ENCODE measurements at regions not wholly inside any gene's neighbourhood (a gene's known extent, or its start where the extent isn't known, plus 50 kb on each side); places are given as distances from the start of the nearest gene placed in this dataset.

DNA sequence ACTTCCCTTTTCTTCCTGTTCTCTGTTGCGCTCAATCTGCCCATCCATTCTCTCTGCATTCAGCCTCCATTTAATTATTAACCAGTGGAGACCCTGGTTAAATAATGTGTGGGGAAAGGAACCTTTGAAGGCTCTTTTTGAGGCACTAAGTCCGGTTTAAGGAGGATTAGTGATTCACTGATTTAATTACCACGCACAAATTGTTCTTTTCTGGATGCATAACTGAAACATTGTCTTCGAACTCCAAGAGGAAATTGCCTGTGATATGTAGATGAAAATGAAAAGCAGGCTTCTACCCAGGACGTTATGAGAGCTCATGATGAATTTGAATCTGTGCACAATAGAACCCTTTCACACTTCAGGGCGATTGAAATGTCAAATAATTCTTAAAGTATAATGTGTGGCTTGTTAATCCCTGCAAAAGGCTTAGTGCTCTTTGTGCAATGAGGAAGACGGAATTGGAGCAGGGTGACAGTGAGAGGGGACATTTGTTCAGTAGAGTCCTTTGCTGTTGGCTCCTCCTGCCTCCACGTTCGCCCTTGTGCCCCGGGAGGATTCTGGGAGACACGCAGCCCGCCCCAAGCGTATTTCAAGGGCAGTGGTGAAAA lies 51.1 kb upstream of the ZNF236 start:
- no peaks in the 10 kb centered on the region for H3K4me1 ChIP-seq (ENCODE audit: control insufficient read depth, insufficient read depth, low read length)
- H3K27me3 ChIP-seq (ENCODE audit: control insufficient read depth, insufficient read depth, low read length), result no peaks in the 10 kb centered on the region
- H3K36me3 ChIP-seq (ENCODE audit: control insufficient read depth, insufficient read depth, low read length), result no peaks in the 10 kb centered on the region
- H3K4me3 ChIP-seq (ENCODE audit: low read depth, low read length), result no peak overlapping the region
- 0 out of 2 replicates have a peak, but pooled peaks cover 2% of the 10 kb centered on the region for H3K9me3 ChIP-seq (ENCODE audit: control insufficient read depth, insufficient read depth, low read depth, low read length)
- no peak overlapping the region for H3K27ac ChIP-seq (ENCODE audit: low read depth, low read length)
- no peak overlapping the region for H3K9ac ChIP-seq (ENCODE audit: low read length)

DNA sequence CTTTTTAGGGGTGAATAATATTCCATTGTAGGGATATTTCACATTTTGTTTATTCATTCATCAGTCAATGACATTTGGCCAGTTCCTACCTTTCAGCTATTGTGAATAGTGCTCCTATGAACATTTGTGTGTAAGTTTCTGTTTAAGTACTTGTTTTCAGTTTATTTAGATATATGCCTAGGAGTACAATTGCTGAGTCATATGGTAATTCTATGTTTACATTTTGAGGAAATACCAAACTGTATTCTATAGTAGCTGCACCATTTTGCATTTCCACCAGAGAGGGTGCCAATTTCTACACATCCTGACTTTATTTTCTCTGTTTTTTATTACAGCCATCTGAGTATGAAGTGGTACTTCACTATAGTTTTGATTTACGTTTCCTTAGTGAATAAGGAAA lies 54.4 kb upstream of the ZNF236 start:
- Histone ChIP-seq H3K9ac (ENCODE audit: low read length) (no peak overlapping the region), H3K9me3 (ENCODE audit: control insufficient read depth, insufficient read depth, low read depth, low read length) (0 out of 2 replicates have a peak, but pooled peaks cover 2% of the 10 kb centered on the region), H3K4me3 (ENCODE audit: low read depth, low read length) (no peak overlapping the region), H3K27me3 (ENCODE audit: control insufficient read depth, insufficient read depth, low read length) (no peaks in the 10 kb centered on the region), H3K4me1 (ENCODE audit: control insufficient read depth, insufficient read depth, low read length) (no peaks in the 10 kb centered on the region), H3K36me3 (ENCODE audit: control insufficient read depth, insufficient read depth, low read length) (no peaks in the 10 kb centered on the region), H3K27ac (ENCODE audit: low read depth, low read length) (no peak overlapping the region)

GRCh38 chr18:76766429-76766828 lies 55.9 kb upstream of the ZNF236 start:
- no peaks in the 10 kb centered on the region for H3K4me1 ChIP-seq (ENCODE audit: control insufficient read depth, insufficient read depth, low read length)
- no peaks in the 10 kb centered on the region for H3K27me3 ChIP-seq (ENCODE audit: control insufficient read depth, insufficient read depth, low read length)
- H3K4me3 ChIP-seq (ENCODE audit: low read depth, low read length), result no peak overlapping the region
- H3K9me3 ChIP-seq (ENCODE audit: control insufficient read depth, insufficient read depth, low read depth, low read length), result 0 out of 2 replicates have a peak, but pooled peaks cover 2% of the 10 kb centered on the region
- H3K27ac ChIP-seq (ENCODE audit: low read depth, low read length), result no peak overlapping the region
- H3K9ac ChIP-seq (ENCODE audit: low read length), result no peak overlapping the region
- no peaks in the 10 kb centered on the region for H3K36me3 ChIP-seq (ENCODE audit: control insufficient read depth, insufficient read depth, low read length)

DNA sequence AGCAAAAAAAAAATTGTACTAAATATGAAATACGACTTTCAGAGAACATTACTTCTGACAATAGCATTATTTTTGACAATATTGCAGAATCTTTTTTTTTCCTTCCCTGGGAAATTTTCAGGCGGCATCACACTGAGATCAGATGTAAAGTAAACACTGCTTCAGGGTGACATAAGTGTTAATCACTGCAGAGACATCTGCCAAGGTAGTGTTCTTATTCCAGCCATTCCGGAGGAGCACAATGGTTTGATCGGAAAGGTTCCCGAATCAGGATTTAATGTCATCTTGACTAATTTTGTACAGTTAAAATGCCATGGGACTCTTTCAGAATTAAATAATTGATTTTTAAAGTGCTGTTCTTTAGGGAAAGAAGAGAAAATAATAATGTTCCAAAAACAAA lies 56.7 kb upstream of the ZNF236 start:
- no peaks in the 10 kb centered on the region for H3K27me3 ChIP-seq (ENCODE audit: control insufficient read depth, insufficient read depth, low read length)
- no peak overlapping the region for H3K27ac ChIP-seq (ENCODE audit: low read depth, low read length)
- H3K4me1 ChIP-seq (ENCODE audit: control insufficient read depth, insufficient read depth, low read length), result no peaks in the 10 kb centered on the region
- no peaks in the 10 kb centered on the region for H3K36me3 ChIP-seq (ENCODE audit: control insufficient read depth, insufficient read depth, low read length)
- H3K4me3 ChIP-seq (ENCODE audit: low read depth, low read length), result no peak overlapping the region
- no peak overlapping the region for H3K9ac ChIP-seq (ENCODE audit: low read length)
- 0 out of 2 replicates have a peak, but pooled peaks cover 2% of the 10 kb centered on the region for H3K9me3 ChIP-seq (ENCODE audit: control insufficient read depth, insufficient read depth, low read depth, low read length)

GRCh38 chr18:76764291-76764901 lies 58.0 kb upstream of the ZNF236 start:
- no peaks in the 10 kb centered on the region for H3K36me3 ChIP-seq (ENCODE audit: control insufficient read depth, insufficient read depth, low read length)
- H3K9ac ChIP-seq (ENCODE audit: low read length), result no peak overlapping the region
- H3K27ac ChIP-seq (ENCODE audit: low read depth, low read length), result no peak overlapping the region
- no peaks in the 10 kb centered on the region for H3K4me1 ChIP-seq (ENCODE audit: control insufficient read depth, insufficient read depth, low read length)
- 0 out of 2 replicates have a peak, but pooled peaks cover 2% of the 10 kb centered on the region for H3K9me3 ChIP-seq (ENCODE audit: control insufficient read depth, insufficient read depth, low read depth, low read length)
- H3K4me3 ChIP-seq (ENCODE audit: low read depth, low read length), result no peak overlapping the region
- no peaks in the 10 kb centered on the region for H3K27me3 ChIP-seq (ENCODE audit: control insufficient read depth, insufficient read depth, low read length)

DNA sequence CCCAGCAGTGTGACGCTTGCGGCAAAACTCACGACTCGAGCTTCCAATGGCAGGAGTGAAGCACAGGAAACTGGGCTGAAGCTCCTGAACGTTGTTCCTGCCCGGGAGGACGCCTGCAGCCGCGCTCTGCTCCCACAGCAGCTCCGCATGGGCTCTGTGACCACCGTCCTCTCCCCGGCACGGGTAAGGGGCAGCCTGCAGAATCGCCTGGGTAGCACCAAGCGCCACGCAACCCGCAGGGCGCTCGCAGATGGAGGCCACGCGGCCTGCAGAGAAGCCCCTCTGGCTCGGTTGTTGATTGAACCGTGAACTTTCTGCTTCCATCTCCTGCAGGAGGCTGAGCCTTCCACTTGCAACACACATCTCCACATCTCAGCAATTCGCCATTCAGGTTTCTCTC lies 63.3 kb upstream of the ZNF236 start:
- no peaks in the 10 kb centered on the region for H3K27me3 ChIP-seq (ENCODE audit: control insufficient read depth, insufficient read depth, low read length)
- 0 out of 2 replicates have a peak, but pooled peaks cover 4% of the 10 kb centered on the region for H3K9me3 ChIP-seq (ENCODE audit: control insufficient read depth, insufficient read depth, low read depth, low read length)
- no peaks in the 10 kb centered on the region for H3K36me3 ChIP-seq (ENCODE audit: control insufficient read depth, insufficient read depth, low read length)
- no peaks in the 10 kb centered on the region for H3K4me1 ChIP-seq (ENCODE audit: control insufficient read depth, insufficient read depth, low read length)
- no peak overlapping the region for H3K4me3 ChIP-seq (ENCODE audit: low read depth, low read length)
- no peak overlapping the region for H3K9ac ChIP-seq (ENCODE audit: low read length)
- no peak overlapping the region for H3K27ac ChIP-seq (ENCODE audit: low read depth, low read length)

- Histone ChIP-seq H3K4me1 (ENCODE audit: control insufficient read depth, insufficient read depth, low read length) (no peaks in the 10 kb centered on the region), H3K4me3 (ENCODE audit: low read depth, low read length) (no peak overlapping the region), H3K9me3 (ENCODE audit: control insufficient read depth, insufficient read depth, low read depth, low read length) (0 out of 2 replicates have a peak, but pooled peaks cover 6% of the 10 kb centered on the region), H3K27ac (ENCODE audit: low read depth, low read length) (no peak overlapping the region), H3K9ac (ENCODE audit: low read length) (no peak overlapping the region), H3K36me3 (ENCODE audit: control insufficient read depth, insufficient read depth, low read length) (no peaks in the 10 kb centered on the region), H3K27me3 (ENCODE audit: control insufficient read depth, insufficient read depth, low read length) (no peaks in the 10 kb centered on the region)
These were observed 64.4 kb upstream of the ZNF236 start for GRCh38 chr18:76757925-76758324.

DNA sequence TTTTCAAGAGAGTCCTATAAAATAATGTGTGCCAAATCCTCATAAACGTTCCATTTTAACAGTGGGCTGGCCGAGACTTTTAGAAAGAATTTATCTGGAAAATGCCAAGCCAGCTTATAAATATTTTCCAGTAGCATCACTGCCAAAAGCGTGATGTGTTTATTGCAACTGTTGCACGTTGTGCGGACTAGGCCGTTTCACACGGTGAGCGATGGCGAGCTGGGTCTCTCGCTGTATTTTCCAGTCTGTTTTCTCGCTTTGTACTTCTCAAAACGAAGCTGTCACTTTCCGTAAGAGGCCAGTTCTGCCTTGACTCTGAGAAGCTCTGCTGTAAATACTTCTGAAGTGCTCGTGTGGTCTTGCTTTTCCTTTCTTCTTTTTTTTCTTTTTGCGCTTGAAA lies 65.0 kb upstream of the ZNF236 start:
- no peak overlapping the region for H3K27ac ChIP-seq (ENCODE audit: low read depth, low read length)
- no peaks in the 10 kb centered on the region for H3K4me1 ChIP-seq (ENCODE audit: control insufficient read depth, insufficient read depth, low read length)
- no peaks in the 10 kb centered on the region for H3K27me3 ChIP-seq (ENCODE audit: control insufficient read depth, insufficient read depth, low read length)

DNA sequence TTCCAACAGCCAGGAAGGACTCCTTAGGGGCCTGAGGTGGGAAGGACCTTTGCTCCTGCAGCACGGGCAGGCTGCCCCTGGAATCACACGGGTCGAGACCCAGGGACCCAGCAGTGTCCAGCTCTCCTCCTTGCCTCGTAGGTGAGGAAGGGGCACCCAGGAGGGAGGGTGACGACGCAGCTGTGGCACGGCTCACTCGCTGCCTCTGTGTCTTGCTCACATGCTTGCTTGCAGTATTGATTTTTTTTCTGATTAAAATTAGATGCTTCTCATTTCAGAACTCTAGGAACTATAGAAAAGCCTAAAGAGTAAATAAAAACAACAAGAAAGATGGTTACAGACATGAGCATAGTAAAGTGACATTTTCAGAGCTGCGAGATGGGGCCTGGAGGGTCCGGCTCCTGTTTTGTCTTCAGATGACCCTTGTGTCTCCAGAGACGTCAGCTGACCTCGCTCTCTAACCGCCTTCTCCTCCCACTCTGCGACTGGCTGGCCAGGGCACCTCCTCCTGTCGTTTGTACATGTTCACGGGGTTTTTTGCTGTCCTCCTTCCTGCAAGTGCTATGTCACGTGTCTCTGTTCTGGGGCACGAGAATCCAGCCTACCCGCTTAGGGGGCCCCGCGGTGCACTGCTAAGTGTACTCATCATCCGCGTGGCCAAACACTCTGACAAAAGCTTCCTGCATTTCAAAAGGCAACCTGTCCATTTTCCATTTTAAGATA lies 65.7 kb upstream of the ZNF236 start:
- Histone ChIP-seq H3K4me3 (ENCODE audit: low read depth, low read length) (no peak overlapping the region), H3K27me3 (ENCODE audit: control insufficient read depth, insufficient read depth, low read length) (no peaks in the 10 kb centered on the region), H3K4me1 (ENCODE audit: control insufficient read depth, insufficient read depth, low read length) (no peaks in the 10 kb centered on the region), H3K36me3 (ENCODE audit: control insufficient read depth, insufficient read depth, low read length) (no peaks in the 10 kb centered on the region), H3K9ac (ENCODE audit: low read length) (no peak overlapping the region), H3K9me3 (ENCODE audit: control insufficient read depth, insufficient read depth, low read depth, low read length) (0 out of 2 replicates have a peak, but pooled peaks cover 6% of the 10 kb centered on the region), H3K27ac (ENCODE audit: low read depth, low read length) (no peak overlapping the region)

More for the DNA sequence above, 65.0 kb upstream of the ZNF236 start:
- Histone ChIP-seq H3K9me3 (ENCODE audit: control insufficient read depth, insufficient read depth, low read depth, low read length) (0 out of 2 replicates have a peak, but pooled peaks cover 6% of the 10 kb centered on the region), H3K9ac (ENCODE audit: low read length) (no peak overlapping the region), H3K4me3 (ENCODE audit: low read depth, low read length) (no peak overlapping the region), H3K36me3 (ENCODE audit: control insufficient read depth, insufficient read depth, low read length) (no peaks in the 10 kb centered on the region)

- H3K27me3 ChIP-seq (ENCODE audit: control insufficient read depth, insufficient read depth, low read length), result no peaks in the 10 kb centered on the region
- H3K9ac ChIP-seq (ENCODE audit: low read length), result no peak overlapping the region
- no peak overlapping the region for H3K4me3 ChIP-seq (ENCODE audit: low read depth, low read length)
- H3K27ac ChIP-seq (ENCODE audit: low read depth, low read length), result no peak overlapping the region
- H3K4me1 ChIP-seq (ENCODE audit: control insufficient read depth, insufficient read depth, low read length), result no peaks in the 10 kb centered on the region
- H3K36me3 ChIP-seq (ENCODE audit: control insufficient read depth, insufficient read depth, low read length), result no peaks in the 10 kb centered on the region
- peaks cover 22% of the 10 kb centered on the region for H3K9me3 ChIP-seq (ENCODE audit: control insufficient read depth, insufficient read depth, low read depth, low read length)
These were observed 68.0 kb upstream of the ZNF236 start for GRCh38 chr18:76754351-76754750.

DNA sequence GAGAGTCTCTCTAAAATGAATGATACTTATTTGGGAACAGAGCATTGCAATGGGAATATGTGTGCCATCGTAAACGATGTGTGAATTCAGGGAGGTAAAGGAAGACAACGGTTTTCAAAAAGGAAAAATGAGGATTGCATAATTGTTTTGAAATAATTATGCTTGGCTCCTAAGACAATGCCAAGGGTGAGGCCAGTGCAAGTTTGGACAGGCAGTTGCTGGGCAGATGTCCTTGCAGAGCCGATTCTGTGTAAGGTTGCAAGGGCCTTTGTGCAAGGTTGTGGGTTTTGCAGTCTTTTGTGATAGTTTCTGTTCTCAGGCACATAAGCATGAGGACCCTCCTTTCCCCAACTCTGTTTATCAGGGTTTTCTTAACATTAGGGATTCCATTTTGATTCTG lies 70.0 kb upstream of the ZNF236 start:
- no peaks in the 10 kb centered on the region for H3K4me1 ChIP-seq (ENCODE audit: control insufficient read depth, insufficient read depth, low read length)
- no peaks in the 10 kb centered on the region for H3K27me3 ChIP-seq (ENCODE audit: control insufficient read depth, insufficient read depth, low read length)
- H3K36me3 ChIP-seq (ENCODE audit: control insufficient read depth, insufficient read depth, low read length), result no peaks in the 10 kb centered on the region
- peaks cover 38% of the 10 kb centered on the region for H3K9me3 ChIP-seq (ENCODE audit: control insufficient read depth, insufficient read depth, low read depth, low read length)
- H3K9ac ChIP-seq (ENCODE audit: low read length), result no peak overlapping the region
- no peak overlapping the region for H3K4me3 ChIP-seq (ENCODE audit: low read depth, low read length)
- H3K27ac ChIP-seq (ENCODE audit: low read depth, low read length), result no peak overlapping the region
